ENCODE measurements at regions not wholly inside any gene's neighbourhood (a gene's known extent, or its start where the extent isn't known, plus 50 kb on each side); places are given as distances from the start of the nearest gene placed in this dataset.
"Not testable (repeated sequence)": the region's sequence is repeated elsewhere in the genome, so short reads cannot be mapped to it uniquely, and the experiment has no call there.

- DNase-seq (ENCODE audit: low read depth), result peak; percentile 53
Measured at GRCh38 chr6:2611092-2611491, 139.6 kb downstream of the MYLK4 start.

- no peak for DNase-seq (ENCODE audit: low read depth)
Measured at GRCh38 chr6:2608503-2608902, 142.2 kb downstream of the MYLK4 start.

GRCh38 chr6:2600363-2600762 lies 150.4 kb downstream of the MYLK4 start:
- DNase-seq (ENCODE audit: low read depth), result no peak

- DNase-seq (ENCODE audit: low read depth), result no peak
Measured at GRCh38 chr6:2599817-2600216, 150.9 kb downstream of the MYLK4 start.

- DNase-seq (ENCODE audit: low read depth), result no peak
Measured at GRCh38 chr6:2598867-2599266, 151.9 kb downstream of the MYLK4 start.

- DNase-seq (ENCODE audit: low read depth), result no peak
Measured at GRCh38 chr6:2597991-2598390, 152.7 kb downstream of the MYLK4 start.

- DNase-seq (ENCODE audit: low read depth), result not testable (repeated sequence)
Measured at GRCh38 chr6:2597457-2597856, 153.3 kb downstream of the MYLK4 start.

- DNase-seq (ENCODE audit: low read depth), result no peak
Measured at GRCh38 chr6:2596222-2596621, 154.5 kb downstream of the MYLK4 start.

GRCh38 chr6:2594868-2595267 lies 155.9 kb downstream of the MYLK4 start:
- no peak for DNase-seq (ENCODE audit: low read depth)

GRCh38 chr6:2593167-2593566 lies 157.6 kb downstream of the MYLK4 start:
- no peak for DNase-seq (ENCODE audit: low read depth)

- DNase-seq (ENCODE audit: low read depth), result no peak
Measured at GRCh38 chr6:2589171-2589661, 161.5 kb downstream of the MYLK4 start.

- DNase-seq (ENCODE audit: low read depth), result no peak
Measured at GRCh38 chr6:2583459-2583858, 167.3 kb downstream of the MYLK4 start.

GRCh38 chr6:2582268-2582667 lies 168.5 kb downstream of the MYLK4 start:
- no peak for DNase-seq (ENCODE audit: low read depth)

- DNase-seq (ENCODE audit: low read depth), result peak; percentile 12
Measured at GRCh38 chr6:2581611-2582010, 169.1 kb downstream of the MYLK4 start.

GRCh38 chr6:2581011-2581410 lies 169.7 kb downstream of the MYLK4 start:
- no peak for DNase-seq (ENCODE audit: low read depth)

- DNase-seq (ENCODE audit: low read depth), result no peak
Measured at GRCh38 chr6:2579804-2580570, 170.7 kb downstream of the MYLK4 start.

GRCh38 chr6:2579241-2579761 lies 171.4 kb downstream of the MYLK4 start:
- DNase-seq (ENCODE audit: low read depth), result peak; percentile 17

GRCh38 chr6:2578767-2579166 lies 172.0 kb downstream of the MYLK4 start:
- DNase-seq (ENCODE audit: low read depth), result peak; percentile 30

GRCh38 chr6:2576499-2576898 lies 174.2 kb downstream of the MYLK4 start:
- DNase-seq (ENCODE audit: low read depth), result no peak

GRCh38 chr6:2575236-2575635 lies 175.5 kb downstream of the MYLK4 start:
- no peak for DNase-seq (ENCODE audit: low read depth)

GRCh38 chr6:2569420-2569819 lies 181.3 kb downstream of the MYLK4 start:
- not testable (repeated sequence) for DNase-seq (ENCODE audit: low read depth)

- DNase-seq (ENCODE audit: low read depth), result no peak
Measured at GRCh38 chr6:2566048-2566447, 184.7 kb downstream of the MYLK4 start.

GRCh38 chr6:2565499-2565898 lies 185.2 kb downstream of the MYLK4 start:
- no peak for DNase-seq (ENCODE audit: low read depth)

GRCh38 chr6:2563635-2564034 lies 187.1 kb downstream of the MYLK4 start:
- DNase-seq (ENCODE audit: low read depth), result peak; percentile 42
